SU-DHL-6 (cell line): ENCODE measurements at regions not wholly inside any gene's neighbourhood (a gene's known extent, or its start where the extent isn't known, plus 50 kb on each side); places are given as distances from the start of the nearest gene placed in this dataset.

Experiments
- H2AFZ ChIP-seq: fragments of 200-600 bp; sonication (generic); 2 replicates; pipeline ENCODE4 v1.6.1; 2014; ENCODE audit warnings: low read depth, mild to moderate bottlenecking, moderate library complexity, mixed read lengths, antibody characterized with exemption, low read length; ENCODE audit not compliant: severe bottlenecking
- H3F3A ChIP-seq: fragments of 200-600 bp; shearing (Covaris generic); 2 replicates; pipeline ENCODE4 v1.6.0; 2016; ENCODE audit warnings: antibody characterized with exemption, mild to moderate bottlenecking; ENCODE audit not compliant: insufficient read depth
- H3K27ac ChIP-seq: fragments of 200-600 bp; sonication (generic); 2 replicates; pipeline ENCODE4 v1.5.1; 2016; ENCODE audit warnings: low read depth, mild to moderate bottlenecking, low read length, moderate library complexity, mixed read lengths
- H3K27me3 ChIP-seq: fragments of 200-600 bp; sonication (generic), shearing (Covaris generic); 2 replicates; pipeline ENCODE4 v1.6.0; 2014; ENCODE audit warnings: mild to moderate bottlenecking, low read length
- H3K36me3 ChIP-seq: fragments of 200-600 bp; sonication (generic); 2 replicates; pipeline ENCODE4 v1.6.1; 2014; ENCODE audit warnings: mild to moderate bottlenecking, low read length, mixed read lengths
- H3K4me2 ChIP-seq: fragments of 300-600, 200-600 bp; shearing (Covaris generic), sonication (generic); 2 replicates; pipeline ENCODE4 v1.6.0; 2014; ENCODE audit warnings: low read length, low read depth, mild to moderate bottlenecking; ENCODE audit not compliant: poor library complexity, severe bottlenecking
- H3K4me3 ChIP-seq: fragments of 200-600 bp; sonication (generic); 2 replicates; pipeline ENCODE4 v1.5.1; 2014; ENCODE audit warnings: antibody characterized with exemption, low read length, mild to moderate bottlenecking, mixed read lengths; ENCODE audit not compliant: insufficient read depth, poor library complexity, severe bottlenecking
- H3K79me2 ChIP-seq: fragments of 200-600 bp; sonication (generic); 2 replicates; pipeline ENCODE4 v1.6.1; 2014; ENCODE audit warnings: mild to moderate bottlenecking, low read length, moderate library complexity; ENCODE audit not compliant: insufficient read depth
- H3K9ac ChIP-seq: fragments of 200-600 bp; sonication (generic); 2 replicates; pipeline ENCODE4 v1.7.0; 2014; ENCODE audit warnings: mild to moderate bottlenecking, low read length
- H3K9me2 ChIP-seq: fragments of 200-600 bp; sonication (generic); replicated peaks from 2 replicates; pipeline ENCODE4 v1.6.1; 2014; ENCODE audit warnings: low read length; ENCODE audit not compliant: insufficient read depth
- H3K9me3 ChIP-seq: fragments of 200-600 bp; sonication (generic); 2 replicates; pipeline ENCODE4 v1.6.1; 2014; ENCODE audit warnings: low read length, mixed read lengths; ENCODE audit not compliant: insufficient read depth
- H4K20me1 ChIP-seq: fragments of 200-600 bp; sonication (generic); 2 replicates; pipeline ENCODE4 v1.6.1; 2014; ENCODE audit warnings: low read depth, mild to moderate bottlenecking, antibody characterized with exemption, low read length, moderate library complexity, mixed read lengths
- CTCF ChIP-seq: fragments of 200-600 bp; sonication (generic); IDR thresholded peaks from one replicate; pipeline ENCODE4 v1.5.1; 2017; ENCODE audit warnings: antibody characterized with exemption, mild to moderate bottlenecking, low read length, moderate library complexity; ENCODE audit not compliant: insufficient read depth, poor library complexity, severe bottlenecking
- EZH2phosphoT487 ChIP-seq: fragments of 200-600 bp; sonication (generic), shearing (Covaris generic); conservative IDR thresholded peaks from 2 replicates; pipeline ENCODE4 v1.6.1; 2018; ENCODE audit warnings: mild to moderate bottlenecking, antibody characterized with exemption, low read length, moderate library complexity, mixed read lengths

DNA sequence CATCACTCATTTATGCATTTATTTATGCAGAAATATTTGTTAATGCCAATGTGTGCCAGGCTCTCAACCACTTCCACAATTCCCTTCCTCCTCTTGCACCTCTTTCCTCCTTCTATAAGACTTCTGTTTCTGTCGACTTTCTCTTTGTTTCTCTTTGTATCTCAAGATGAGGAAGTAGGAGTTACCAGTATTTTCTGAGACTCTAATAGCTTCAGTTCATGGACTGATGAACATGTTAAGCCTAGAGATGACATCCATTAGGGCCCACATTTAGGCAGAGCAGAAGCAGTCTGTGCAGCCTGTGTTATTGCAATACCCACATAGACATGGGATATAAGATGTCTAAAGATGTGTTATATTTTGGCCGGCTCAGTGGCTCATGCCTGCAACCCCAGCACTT, 241.8 kb upstream of the SMIM31 start:
- no peaks in the 10 kb centered on the region for H4K20me1 ChIP-seq
- H3K36me3 ChIP-seq: no peaks in the 10 kb centered on the region
- H3K27me3 ChIP-seq: no peaks in the 10 kb centered on the region
- H3F3A ChIP-seq: no peaks in the 10 kb centered on the region
- no peak overlapping the region for H3K4me3 ChIP-seq
- H3K9me3 ChIP-seq: no peaks in the 10 kb centered on the region
- H3K9me2 ChIP-seq: no peaks in the 10 kb centered on the region
- H3K4me2 ChIP-seq: no peak overlapping the region
- H3K79me2 ChIP-seq: no peaks in the 10 kb centered on the region
- H3K9ac ChIP-seq: no peak overlapping the region
- H3K27ac ChIP-seq: no peak overlapping the region
- TF ChIP-seq EZH2phosphoT487 (no peak), CTCF (no peak)
- no peak overlapping the region for H2AFZ ChIP-seq

GRCh38 chr4:164514765-164515164, 239.2 kb upstream of the SMIM31 start:
- Histone ChIP-seq H3K9me2 (no peaks in the 10 kb centered on the region), H3K27ac (no peak overlapping the region), H3K9me3 (no peaks in the 10 kb centered on the region), H3K79me2 (no peaks in the 10 kb centered on the region), H3F3A (no peaks in the 10 kb centered on the region), H3K36me3 (no peaks in the 10 kb centered on the region), H3K4me2 (no peak overlapping the region), H4K20me1 (no peaks in the 10 kb centered on the region), H3K4me3 (no peak overlapping the region), H3K9ac (no peak overlapping the region), H2AFZ (no peak overlapping the region), H3K27me3 (no peaks in the 10 kb centered on the region)
- TF ChIP-seq EZH2phosphoT487 (no peak), CTCF (no peak)

DNA sequence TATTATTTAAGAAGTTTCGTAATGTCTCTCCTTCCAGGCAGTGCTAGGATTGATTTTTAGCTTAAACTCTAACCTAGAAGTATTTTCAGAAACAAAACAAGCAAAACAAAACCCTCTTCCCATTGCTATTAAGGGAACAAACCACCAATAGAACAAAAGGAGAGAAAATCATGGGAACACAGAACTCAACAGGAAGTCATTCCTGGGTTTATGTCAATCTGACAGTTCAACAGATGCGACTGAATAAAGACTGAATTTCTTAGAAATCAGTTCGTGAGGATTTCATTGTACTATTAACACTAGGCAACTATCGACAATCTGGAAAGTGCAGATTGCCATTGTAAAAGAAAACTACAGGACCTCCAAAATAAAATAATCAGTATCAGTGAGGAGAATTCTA, 229.1 kb upstream of the SMIM31 start:
- no peaks in the 10 kb centered on the region for H3K36me3 ChIP-seq
- H3K9ac ChIP-seq: no peak overlapping the region
- no peak for TF ChIP-seq CTCF
- TF ChIP-seq EZH2phosphoT487: no peak
- no peak overlapping the region for H3K4me3 ChIP-seq
- no peak overlapping the region for H2AFZ ChIP-seq
- no peaks in the 10 kb centered on the region for H4K20me1 ChIP-seq
- H3K27ac ChIP-seq: no peak overlapping the region
- no peaks in the 10 kb centered on the region for H3K79me2 ChIP-seq
- H3F3A ChIP-seq: no peaks in the 10 kb centered on the region
- no peaks in the 10 kb centered on the region for H3K9me3 ChIP-seq
- no peak overlapping the region for H3K4me2 ChIP-seq
- H3K9me2 ChIP-seq: no peaks in the 10 kb centered on the region
- no peaks in the 10 kb centered on the region for H3K27me3 ChIP-seq
